ENCODE measurements at regions not wholly inside any gene's neighbourhood (a gene's known extent, or its start where the extent isn't known, plus 50 kb on each side); places are given as distances from the start of the nearest gene placed in this dataset.
"Not testable (repeated sequence)": the region's sequence is repeated elsewhere in the genome, so short reads cannot be mapped to it uniquely, and the experiment has no call there.

DNA sequence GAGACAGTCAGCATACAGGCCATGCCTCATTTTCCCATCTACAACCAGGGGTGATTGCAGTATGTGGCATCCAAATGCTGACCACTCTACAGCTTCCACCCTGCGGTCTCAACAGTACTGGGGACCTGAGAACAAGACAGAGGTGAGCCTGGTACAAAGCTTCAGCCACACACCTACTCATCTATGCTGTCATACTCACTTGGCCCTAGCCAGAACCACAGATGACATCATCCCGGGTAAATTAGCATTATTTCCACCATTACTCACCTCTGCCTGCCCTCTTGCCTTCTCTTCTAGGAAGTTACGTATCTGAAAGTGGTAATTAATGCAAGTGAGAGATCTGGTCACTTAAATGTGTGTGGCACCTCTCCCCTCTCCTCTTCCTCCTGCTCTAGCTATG lies 208.2 kb upstream of the ARL4C start:
- no peak overlapping the region for H3K4me3 ChIP-seq (ENCODE audit: low read length)
- peak; percentile 83 for DNase-seq (ENCODE audit: low read depth)
- TF ChIP-seq, protein P1, sequence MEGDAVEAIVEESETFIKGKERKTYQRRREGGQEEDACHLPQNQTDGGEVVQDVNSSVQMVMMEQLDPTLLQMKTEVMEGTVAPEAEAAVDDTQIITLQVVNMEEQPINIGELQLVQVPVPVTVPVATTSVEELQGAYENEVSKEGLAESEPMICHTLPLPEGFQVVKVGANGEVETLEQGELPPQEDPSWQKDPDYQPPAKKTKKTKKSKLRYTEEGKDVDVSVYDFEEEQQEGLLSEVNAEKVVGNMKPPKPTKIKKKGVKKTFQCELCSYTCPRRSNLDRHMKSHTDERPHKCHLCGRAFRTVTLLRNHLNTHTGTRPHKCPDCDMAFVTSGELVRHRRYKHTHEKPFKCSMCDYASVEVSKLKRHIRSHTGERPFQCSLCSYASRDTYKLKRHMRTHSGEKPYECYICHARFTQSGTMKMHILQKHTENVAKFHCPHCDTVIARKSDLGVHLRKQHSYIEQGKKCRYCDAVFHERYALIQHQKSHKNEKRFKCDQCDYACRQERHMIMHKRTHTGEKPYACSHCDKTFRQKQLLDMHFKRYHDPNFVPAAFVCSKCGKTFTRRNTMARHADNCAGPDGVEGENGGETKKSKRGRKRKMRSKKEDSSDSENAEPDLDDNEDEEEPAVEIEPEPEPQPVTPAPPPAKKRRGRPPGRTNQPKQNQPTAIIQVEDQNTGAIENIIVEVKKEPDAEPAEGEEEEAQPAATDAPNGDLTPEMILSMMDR (IDR thresholded peaks at IDR 0.05; ENCODE audit: insufficient read depth, low read depth, low read length, missing control alignments): no peak

DNA sequence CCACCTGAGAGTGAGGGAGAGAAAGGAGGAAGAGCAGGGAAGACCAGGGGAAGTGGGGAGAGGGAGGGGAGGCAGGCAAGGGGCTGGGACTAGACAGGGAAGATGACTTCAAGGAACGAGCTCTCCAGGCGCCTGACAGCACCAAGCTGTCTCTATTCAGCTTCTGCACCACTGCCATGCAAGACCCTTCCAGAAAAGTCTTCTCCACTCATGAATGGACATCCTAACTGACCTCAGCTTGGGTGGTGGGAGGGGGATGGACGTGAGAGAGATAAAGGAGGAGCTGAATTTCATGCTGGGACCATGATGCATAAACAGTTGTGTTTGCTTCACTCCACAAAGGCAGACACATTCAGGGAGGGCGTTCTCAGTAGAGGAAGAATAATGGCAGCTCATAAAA lies 206.4 kb upstream of the ARL4C start:
- H3K4me3 ChIP-seq (ENCODE audit: low read length): no peak overlapping the region
- DNase-seq (ENCODE audit: low read depth): no peak
- TF ChIP-seq, protein P1 (IDR thresholded peaks at IDR 0.05; ENCODE audit: insufficient read depth, low read depth, low read length, missing control alignments): no peak

DNA sequence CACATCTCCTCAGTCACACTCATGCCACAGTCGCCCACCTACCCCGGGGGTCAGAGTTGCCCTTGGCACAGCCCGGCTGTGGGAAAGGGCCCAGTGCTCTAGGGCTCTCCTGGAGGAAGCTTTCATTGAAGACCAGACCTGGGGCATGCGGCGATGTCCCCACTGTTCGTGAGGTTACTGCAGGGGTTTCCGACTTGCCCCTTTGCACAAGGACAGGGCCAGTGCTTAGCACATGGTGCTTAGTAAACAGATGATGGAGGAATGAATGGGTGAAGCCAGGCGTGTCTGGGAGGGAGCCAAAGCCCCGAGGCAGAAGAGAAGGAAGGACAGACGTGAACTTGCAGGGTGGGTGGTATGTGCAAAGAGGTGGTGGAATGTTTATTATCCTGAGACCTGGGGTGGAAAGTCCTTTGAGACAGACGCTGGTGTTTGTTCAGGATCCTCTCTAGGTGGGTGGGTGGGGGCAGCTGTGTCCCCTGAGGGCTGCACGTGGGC lies 205.9 kb upstream of the ARL4C start:
- TF ChIP-seq, protein P1 (IDR thresholded peaks at IDR 0.05; ENCODE audit: insufficient read depth, low read depth, low read length, missing control alignments): no peak
- DNase-seq (ENCODE audit: low read depth): peak; percentile 83
- H3K4me3 ChIP-seq (ENCODE audit: low read length): no peak overlapping the region

DNA sequence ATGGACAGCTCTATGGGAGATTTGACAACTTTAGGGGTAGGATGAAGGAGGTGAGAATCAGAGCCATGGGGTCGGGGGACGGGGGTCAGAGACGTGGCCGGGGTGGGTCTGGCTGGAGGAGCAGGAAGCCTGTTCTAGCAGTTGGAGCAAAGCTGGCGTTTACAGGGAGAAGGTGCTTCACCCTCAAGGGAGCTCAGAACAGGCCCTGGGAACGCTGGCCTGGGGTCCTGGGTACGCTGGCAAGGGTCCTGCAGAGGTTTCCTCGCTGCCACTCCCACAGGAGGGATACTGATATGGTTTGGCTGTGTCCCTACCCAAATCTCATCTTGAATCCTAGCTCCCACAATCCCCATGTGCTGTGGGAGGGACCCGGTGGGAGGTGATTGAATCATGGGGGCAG lies 205.0 kb upstream of the ARL4C start:
- TF ChIP-seq, protein P1 (IDR thresholded peaks at IDR 0.05; ENCODE audit: insufficient read depth, low read depth, low read length, missing control alignments): no peak
- DNase-seq (ENCODE audit: low read depth): no peak
- H3K4me3 ChIP-seq (ENCODE audit: low read length): no peak overlapping the region

DNA sequence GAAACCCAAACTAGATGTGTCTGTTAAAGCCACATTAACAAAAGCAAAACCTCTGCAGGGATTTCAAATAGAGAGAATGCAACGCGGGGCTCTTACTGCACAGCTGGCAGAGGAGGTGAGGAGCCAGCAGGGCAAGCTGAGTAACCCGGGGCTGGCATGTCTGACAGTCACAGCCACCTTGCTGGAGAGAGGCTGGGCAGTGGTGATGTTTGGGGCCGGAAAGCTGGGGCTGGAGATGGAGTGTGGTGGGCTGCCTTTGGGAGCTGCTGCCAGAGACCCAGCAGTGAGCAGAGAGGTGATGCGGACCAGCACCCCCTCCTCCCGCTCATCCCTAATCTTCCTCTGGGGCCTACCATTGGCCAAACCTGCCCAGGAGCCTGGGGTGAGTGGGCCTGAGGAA lies 204.5 kb upstream of the ARL4C start:
- TF ChIP-seq, protein P1 (IDR thresholded peaks at IDR 0.05; ENCODE audit: insufficient read depth, low read depth, low read length, missing control alignments): no peak
- no peak for DNase-seq (ENCODE audit: low read depth)

DNA sequence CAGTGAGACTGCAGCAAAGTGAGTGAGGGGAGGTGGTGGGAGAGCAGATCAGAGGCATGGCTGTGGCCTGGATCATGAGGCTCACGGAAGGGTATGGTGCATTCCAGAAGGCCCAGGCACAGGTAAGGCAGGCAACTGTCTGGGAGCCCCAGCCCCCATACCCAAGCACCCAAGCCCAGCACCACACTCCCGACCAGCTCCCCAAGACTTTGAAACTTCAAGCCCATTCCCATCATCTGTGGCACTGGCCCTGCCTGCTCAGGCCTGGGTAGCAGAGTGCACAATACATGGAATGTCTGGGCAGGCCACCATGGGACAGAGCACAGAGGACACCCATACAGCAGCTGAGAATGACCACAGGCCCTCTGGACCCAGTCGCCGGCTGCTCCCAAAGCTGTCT lies 202.6 kb upstream of the ARL4C start:
- no peak for DNase-seq (ENCODE audit: low read depth)
- no peak overlapping the region for H3K4me3 ChIP-seq (ENCODE audit: low read length)
- TF ChIP-seq, protein P1 (IDR thresholded peaks at IDR 0.05; ENCODE audit: insufficient read depth, low read depth, low read length, missing control alignments): no peak

More for the DNA sequence above, 204.5 kb upstream of the ARL4C start:
- H3K4me3 ChIP-seq (ENCODE audit: low read length): no peak overlapping the region

DNA sequence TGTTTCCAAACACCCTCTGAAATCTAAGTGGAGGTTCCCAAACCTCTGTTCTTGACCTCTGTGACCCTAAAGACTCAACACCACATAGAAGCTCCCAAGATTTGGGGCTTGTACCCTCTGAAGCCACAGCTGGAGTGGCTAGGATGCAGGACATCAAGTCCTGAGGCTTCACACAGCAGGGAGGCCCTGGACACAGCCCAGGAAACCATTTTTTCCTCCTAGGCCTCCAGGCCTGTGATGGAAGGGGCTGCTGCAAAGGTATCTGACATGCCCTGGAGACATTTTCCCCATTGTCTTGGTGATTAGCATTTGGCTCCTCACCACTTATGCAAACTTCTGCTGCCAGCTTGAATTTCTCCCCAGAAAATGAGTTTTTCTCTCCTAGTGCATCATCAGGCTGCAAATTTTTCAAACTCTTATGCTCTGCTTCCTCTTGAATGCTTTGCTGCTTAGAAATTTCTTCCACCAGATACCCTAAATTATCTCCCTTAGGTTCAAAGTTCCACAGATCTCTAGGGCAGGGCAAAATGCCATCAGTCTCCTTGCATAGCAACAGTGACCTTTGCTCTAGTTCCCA lies 200.5 kb upstream of the ARL4C start:
- not testable (repeated sequence) for H3K4me3 ChIP-seq (ENCODE audit: low read length); DNase-seq (ENCODE audit: low read depth)
